PC-9 (cell line): ENCODE measurements at regions not wholly inside any gene's neighbourhood (a gene's known extent, or its start where the extent isn't known, plus 50 kb on each side); places are given as distances from the start of the nearest gene placed in this dataset.

Experiments
- BruUV-seq: library from RNA; stranded (reverse); fragments of 400-500 nt; replicated peaks from 2 replicates; lab custom pipeline; 2021; lab: Mats Ljungman, UMichigan
- CTCF ChIA-PET: fragments of 300-600 bp; sonication (Branson Sonifier 250); formaldehyde crosslinking; loops from one replicate; lab custom pipeline; 2022; ENCODE audit warnings: antibody characterized with exemption; lab: Charles Lee
- POLR2A ChIA-PET: fragments of 300-600 bp; sonication (Branson Sonifier 250); formaldehyde crosslinking; loops from one replicate; lab custom pipeline; 2022; ENCODE audit warnings: antibody characterized with exemption; ENCODE audit not compliant: unreplicated experiment; lab: Charles Lee
- DNase-seq, 2 experiments: peaks; one replicate each; pipeline versions ENCODE4 v3.0.0 to v3.0.0-alpha.2; 2015 to 2022; ENCODE audit warnings: mixed read lengths in 1 of 2
- H2AFZ ChIP-seq: fragments of 200-600 bp; sonication (generic); 2 replicates; pipeline ENCODE4 v1.8.1; 2017; ENCODE audit warnings: antibody characterized with exemption
- H3F3A ChIP-seq: fragments of 200-600 bp; sonication (generic); 2 replicates; pipeline ENCODE4 v1.8.1; 2017; ENCODE audit warnings: antibody characterized with exemption, mild to moderate bottlenecking, low read depth; ENCODE audit not compliant: insufficient read depth
- H3K27ac ChIP-seq: fragments of 200-600 bp; sonication (generic); 2 replicates; pipeline ENCODE4 v1.6.1; 2016; ENCODE audit warnings: mixed run types
- H3K27me3 ChIP-seq: fragments of 200-600 bp; sonication (generic); 2 replicates; pipeline ENCODE4 v1.6.1; 2016; ENCODE audit warnings: low read depth, mixed run types; ENCODE audit not compliant: insufficient read depth
- H3K36me3 ChIP-seq: fragments of 200-600 bp; sonication (generic); 2 replicates; pipeline ENCODE4 v1.6.1; 2016; ENCODE audit warnings: low read depth, mixed run types
- H3K4me1 ChIP-seq: fragments of 200-600 bp; sonication (generic); replicated peaks from 2 replicates; pipeline ENCODE4 v1.6.1; 2016; ENCODE audit warnings: mixed run types; ENCODE audit not compliant: insufficient read depth
- H3K4me2 ChIP-seq: fragments of 200-600 bp; sonication (generic); 2 replicates; pipeline ENCODE4 v1.6.1; 2017; ENCODE audit warnings: mixed run types
- H3K4me3 ChIP-seq: fragments of 200-600 bp; sonication (generic); 2 replicates; pipeline ENCODE4 v1.6.1; 2016; ENCODE audit warnings: mixed run types
- H3K79me2 ChIP-seq: fragments of 200-600 bp; sonication (generic); 2 replicates; pipeline ENCODE4 v1.6.1; 2017; ENCODE audit warnings: low read depth, mixed run types
- H3K9me2 ChIP-seq: fragments of 200-600 bp; sonication (generic); 2 replicates; pipeline ENCODE4 v1.8.1; 2017; ENCODE audit warnings: mild to moderate bottlenecking; ENCODE audit not compliant: insufficient read depth
- H3K9me3 ChIP-seq: fragments of 200-600 bp; sonication (generic); 2 replicates; pipeline ENCODE4 v1.8.1; 2016; ENCODE audit warnings: low read depth; ENCODE audit not compliant: insufficient read depth
- H4K20me1 ChIP-seq: fragments of 200-600 bp; sonication (generic); 2 replicates; pipeline ENCODE4 v1.8.1; 2017; ENCODE audit not compliant: insufficient read depth
- EZH2 ChIP-seq: fragments of 200-600 bp; sonication (generic); IDR thresholded peaks from 2 replicates; pipeline ENCODE4 v1.8.0; 2017; ENCODE audit warnings: antibody characterized with exemption, low read depth
- intact Hi-C: fragments of 100-400 bp; cut with micrococcal nuclease; formaldehyde crosslinking; loops from one replicate; pipeline ENCODE4 v1.10.0; 2022; ENCODE audit not compliant: unreplicated experiment
- TF ChIP-seq, protein P1 (sequence below): fragments of 200-600 bp; sonication (generic); conservative IDR thresholded peaks from 2 replicates; pipeline ENCODE4 v1.6.1; 2017; ENCODE audit warnings: mixed run types, antibody characterized with exemption, mild to moderate bottlenecking, moderate library complexity

DNA sequence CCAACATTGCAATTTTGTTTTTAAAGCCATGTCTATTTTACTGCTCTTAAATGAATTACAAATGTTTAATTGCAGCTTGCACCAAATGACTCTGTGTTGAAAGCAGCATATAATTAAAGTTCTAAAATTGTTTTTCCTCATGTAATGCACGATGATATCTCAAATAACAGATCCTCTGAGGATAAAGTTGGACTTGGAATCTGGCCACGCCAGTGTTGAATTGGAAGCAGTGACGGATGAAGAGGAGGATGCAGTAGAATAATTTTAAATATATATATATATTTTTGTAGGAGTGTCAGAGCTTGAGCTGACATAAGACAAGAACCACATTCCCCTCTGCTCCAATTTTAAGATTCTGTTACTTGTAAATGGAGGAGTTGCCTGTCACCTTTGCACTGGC, 406.6 kb upstream of the DPPA4 start:
- no peaks in the 10 kb centered on the region for H3F3A ChIP-seq
- TF ChIP-seq EZH2 = no peak
- TF ChIP-seq, protein P1, sequence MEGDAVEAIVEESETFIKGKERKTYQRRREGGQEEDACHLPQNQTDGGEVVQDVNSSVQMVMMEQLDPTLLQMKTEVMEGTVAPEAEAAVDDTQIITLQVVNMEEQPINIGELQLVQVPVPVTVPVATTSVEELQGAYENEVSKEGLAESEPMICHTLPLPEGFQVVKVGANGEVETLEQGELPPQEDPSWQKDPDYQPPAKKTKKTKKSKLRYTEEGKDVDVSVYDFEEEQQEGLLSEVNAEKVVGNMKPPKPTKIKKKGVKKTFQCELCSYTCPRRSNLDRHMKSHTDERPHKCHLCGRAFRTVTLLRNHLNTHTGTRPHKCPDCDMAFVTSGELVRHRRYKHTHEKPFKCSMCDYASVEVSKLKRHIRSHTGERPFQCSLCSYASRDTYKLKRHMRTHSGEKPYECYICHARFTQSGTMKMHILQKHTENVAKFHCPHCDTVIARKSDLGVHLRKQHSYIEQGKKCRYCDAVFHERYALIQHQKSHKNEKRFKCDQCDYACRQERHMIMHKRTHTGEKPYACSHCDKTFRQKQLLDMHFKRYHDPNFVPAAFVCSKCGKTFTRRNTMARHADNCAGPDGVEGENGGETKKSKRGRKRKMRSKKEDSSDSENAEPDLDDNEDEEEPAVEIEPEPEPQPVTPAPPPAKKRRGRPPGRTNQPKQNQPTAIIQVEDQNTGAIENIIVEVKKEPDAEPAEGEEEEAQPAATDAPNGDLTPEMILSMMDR = no peak
- intact Hi-C loops = no loop called here
- H3K27ac ChIP-seq = no peak overlapping the region
- no peaks in the 10 kb centered on the region for H3K79me2 ChIP-seq
- no peaks in the 10 kb centered on the region for H3K36me3 ChIP-seq
- H2AFZ ChIP-seq = no peak overlapping the region
- no peaks in the 10 kb centered on the region for H4K20me1 ChIP-seq
- H3K9me2 ChIP-seq = no peaks in the 10 kb centered on the region
- H3K4me2 ChIP-seq = no peak overlapping the region
- H3K27me3 ChIP-seq = no peaks in the 10 kb centered on the region
- ChIA-PET POLR2A (no interaction called here), CTCF (no interaction called here)
- BruUV-seq = no TSS peak
- no peak overlapping the region for H3K4me3 ChIP-seq
- H3K9me3 ChIP-seq = no peaks in the 10 kb centered on the region
- H3K4me1 ChIP-seq = no peaks in the 10 kb centered on the region
- DNase-seq = no peak

DNA sequence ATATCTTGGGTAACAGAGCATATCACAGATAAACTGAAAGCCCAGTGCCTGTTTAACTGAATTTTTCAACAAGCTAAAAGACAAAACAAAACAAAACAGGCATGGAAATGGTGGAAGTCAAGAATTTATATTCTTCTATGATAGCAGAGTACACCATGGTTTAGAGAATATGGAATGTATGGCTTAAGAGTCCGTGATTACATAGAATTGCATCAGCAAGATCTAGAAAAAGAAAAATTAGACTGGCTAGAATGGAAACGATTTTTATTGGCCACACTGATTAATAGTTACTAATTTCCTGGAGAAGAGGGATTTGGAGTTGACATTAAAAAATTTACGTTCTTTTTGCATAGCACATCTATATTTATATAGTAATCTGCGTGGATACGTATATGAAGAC, 435.2 kb upstream of the DPPA4 start:
- ChIA-PET POLR2A (no interaction called here), CTCF (no interaction called here)
- Histone ChIP-seq H3K27me3 (no peaks in the 10 kb centered on the region), H3K27ac (no peak overlapping the region), H3K4me3 (no peak overlapping the region), H3F3A (no peaks in the 10 kb centered on the region), H3K4me1 (no peaks in the 10 kb centered on the region), H3K9me3 (no peaks in the 10 kb centered on the region), H4K20me1 (no peaks in the 10 kb centered on the region), H3K9me2 (no peaks in the 10 kb centered on the region), H3K36me3 (no peaks in the 10 kb centered on the region), H2AFZ (no peak overlapping the region), H3K4me2 (peak overlapping the region; percentile 12; the same call in 1 of the 2 replicates), H3K79me2 (no peaks in the 10 kb centered on the region)
- no peak for TF ChIP-seq EZH2
- TF ChIP-seq, protein P1 = no peak
- intact Hi-C loops = no loop called here
- DNase-seq = no peak
- no TSS peak for BruUV-seq

DNA sequence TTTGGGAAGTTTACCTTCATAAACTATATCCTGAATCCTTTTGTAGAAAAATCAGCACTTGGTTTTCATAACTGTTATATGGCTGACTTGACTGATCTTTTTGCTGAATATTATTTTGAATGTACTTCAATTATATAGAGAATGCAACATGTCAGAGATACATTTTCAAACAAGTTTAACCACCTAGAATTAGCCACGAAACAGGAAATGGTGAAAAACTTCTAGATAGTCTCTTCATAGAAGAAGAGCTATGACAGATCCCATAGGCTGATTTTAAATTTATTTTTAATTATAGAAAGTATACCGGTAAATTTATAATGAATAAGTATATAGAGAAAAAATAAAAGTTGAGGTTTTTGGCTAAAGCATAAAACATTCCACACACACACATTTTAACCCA, 436.8 kb upstream of the DPPA4 start:
- no peak overlapping the region for H3K4me2 ChIP-seq
- BruUV-seq = no TSS peak
- TF ChIP-seq EZH2 = no peak
- TF ChIP-seq, protein P1 = no peak
- ChIA-PET CTCF (no interaction called here), POLR2A (no interaction called here)
- no peak for DNase-seq
- H3K79me2 ChIP-seq = no peaks in the 10 kb centered on the region
- no peak overlapping the region for H3K27ac ChIP-seq
- H3K9me3 ChIP-seq = no peaks in the 10 kb centered on the region
- H2AFZ ChIP-seq = no peak overlapping the region
- H3K9me2 ChIP-seq = no peaks in the 10 kb centered on the region
- no peaks in the 10 kb centered on the region for H4K20me1 ChIP-seq
- intact Hi-C loops = no loop called here
- H3K27me3 ChIP-seq = no peaks in the 10 kb centered on the region
- H3K36me3 ChIP-seq = no peaks in the 10 kb centered on the region
- no peaks in the 10 kb centered on the region for H3K4me1 ChIP-seq
- no peaks in the 10 kb centered on the region for H3F3A ChIP-seq
- no peak overlapping the region for H3K4me3 ChIP-seq
